Inflammatory macrophage (primary cell): ENCODE measurements at regions not wholly inside any gene's neighbourhood (a gene's known extent, or its start where the extent isn't known, plus 50 kb on each side); places are given as distances from the start of the nearest gene placed in this dataset.
"Not testable (repeated sequence)": the region's sequence is repeated elsewhere in the genome, so short reads cannot be mapped to it uniquely, and the experiment has no call there.

Experiments used
- DNase-seq, 2 donors: peaks; one replicate each; pipeline ENCODE4 v3.0.0-alpha.2; 2020 to 2022

DNA sequence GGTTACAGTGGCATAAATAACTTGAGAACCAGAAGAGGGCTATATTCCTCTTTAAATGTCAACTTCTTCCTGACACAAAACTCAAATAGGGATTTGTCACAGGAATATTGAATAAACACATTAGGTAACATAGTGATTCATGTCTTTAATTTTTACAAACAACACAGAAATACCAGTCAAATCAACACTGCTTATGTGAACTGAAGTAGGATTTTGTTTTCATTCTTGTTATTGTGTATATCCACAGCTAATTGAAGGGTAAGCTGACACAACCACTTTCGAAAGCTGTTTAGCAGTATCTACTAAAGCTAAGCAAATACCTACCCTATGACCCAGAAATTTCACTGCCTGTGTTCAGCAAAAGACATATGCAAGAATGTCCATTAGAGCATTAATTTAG lies 120.4 kb upstream of the EOLA2 start:
- no peak for DNase-seq

DNA sequence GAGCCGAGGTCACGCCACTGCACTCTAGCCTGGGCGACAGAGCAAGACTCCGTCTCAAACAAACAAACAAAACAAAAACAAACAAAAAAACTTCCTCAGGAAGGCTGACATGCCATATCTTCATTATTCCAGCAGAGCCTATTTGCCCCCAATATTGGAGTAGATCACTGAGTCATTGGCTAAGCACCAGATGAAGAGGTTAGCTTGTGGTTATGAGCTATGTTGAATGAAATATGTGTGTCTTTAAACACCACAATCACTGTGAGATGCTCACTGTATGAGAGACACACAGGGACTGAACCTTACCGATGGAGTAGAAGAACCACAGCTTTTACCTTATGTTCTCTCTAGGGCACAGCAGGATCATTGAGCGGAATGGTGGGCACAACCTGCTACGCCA lies 122.1 kb upstream of the EOLA2 start:
- no peak for DNase-seq

DNA sequence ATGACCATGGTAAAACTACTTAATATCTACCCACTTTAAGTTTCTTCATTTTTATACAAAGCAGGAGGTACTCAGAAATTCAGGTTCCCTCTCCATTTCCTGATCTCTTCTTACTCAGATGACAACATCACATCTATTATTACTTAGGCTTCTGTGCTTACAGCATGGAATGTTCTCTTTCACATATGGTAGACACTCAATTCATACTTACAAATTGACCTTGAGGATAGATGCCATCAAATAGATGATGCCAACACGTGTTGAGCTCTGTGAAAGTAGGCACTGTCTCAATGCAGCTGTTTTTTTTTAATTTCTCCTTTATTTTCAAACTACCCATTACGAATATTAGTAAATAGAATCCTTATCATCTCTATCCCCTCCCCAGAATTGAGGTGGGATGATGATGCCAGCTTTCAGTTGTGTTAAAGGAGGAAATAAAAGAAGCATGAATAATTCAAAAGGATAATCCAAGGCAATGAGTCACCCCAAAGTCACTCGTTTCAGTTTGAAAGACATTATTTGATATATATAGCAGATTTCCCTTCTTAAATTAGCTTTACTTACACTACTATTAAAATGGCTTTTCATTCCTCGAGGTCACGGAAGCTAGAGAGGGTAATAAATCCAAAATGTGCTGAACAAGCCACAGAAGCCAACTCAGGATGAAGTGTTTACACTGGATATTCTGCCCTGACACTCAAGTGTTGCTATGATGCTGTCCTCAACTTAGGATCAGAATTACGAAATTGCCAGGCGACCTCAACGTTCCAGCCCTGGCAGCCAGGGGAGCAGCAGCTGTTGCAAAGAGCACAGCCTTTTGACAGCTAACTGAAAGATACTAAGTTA lies 124.2 kb upstream of the EOLA2 start:
- DNase-seq, result no peak

DNA sequence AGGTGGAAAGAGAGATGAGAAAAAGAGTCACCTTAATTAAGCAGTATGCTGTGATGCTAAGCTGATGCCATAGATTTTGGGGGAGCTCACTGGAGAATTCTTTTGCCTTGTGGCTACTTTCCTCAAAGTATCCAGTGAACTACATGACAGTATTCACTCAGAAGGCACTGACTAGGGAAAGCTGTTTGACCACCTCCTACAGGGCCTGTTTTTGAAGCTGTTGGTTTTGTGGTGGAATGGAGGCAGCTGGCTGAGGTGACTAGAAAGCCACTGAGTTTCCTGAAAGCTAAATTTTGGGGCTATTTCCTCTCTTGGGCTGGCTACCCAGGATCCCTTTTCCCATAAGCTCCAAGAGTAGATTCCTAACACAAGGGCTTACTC lies 124.8 kb upstream of the EOLA2 start:
- no peak for DNase-seq

DNA sequence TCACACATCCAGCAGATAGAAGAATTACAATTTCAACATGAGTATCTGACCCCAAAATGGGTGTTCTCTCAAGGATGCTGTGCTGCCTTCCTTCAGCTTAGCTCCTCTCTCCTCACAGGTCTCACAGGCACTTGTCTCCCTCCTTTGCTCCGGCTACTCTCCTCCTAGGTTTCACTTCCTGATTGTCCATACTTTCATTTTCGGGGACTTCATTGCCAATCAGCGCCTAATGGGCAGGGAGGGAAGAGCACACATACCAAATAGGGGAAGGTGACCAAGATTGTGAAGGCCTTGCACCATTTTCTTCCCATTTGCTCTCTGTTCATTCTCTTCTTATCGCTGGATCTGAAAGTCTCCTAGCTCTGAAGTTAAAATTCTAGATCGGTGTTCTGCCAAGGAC lies 125.4 kb upstream of the EOLA2 start:
- DNase-seq, result peak; percentile 56 to 62

DNA sequence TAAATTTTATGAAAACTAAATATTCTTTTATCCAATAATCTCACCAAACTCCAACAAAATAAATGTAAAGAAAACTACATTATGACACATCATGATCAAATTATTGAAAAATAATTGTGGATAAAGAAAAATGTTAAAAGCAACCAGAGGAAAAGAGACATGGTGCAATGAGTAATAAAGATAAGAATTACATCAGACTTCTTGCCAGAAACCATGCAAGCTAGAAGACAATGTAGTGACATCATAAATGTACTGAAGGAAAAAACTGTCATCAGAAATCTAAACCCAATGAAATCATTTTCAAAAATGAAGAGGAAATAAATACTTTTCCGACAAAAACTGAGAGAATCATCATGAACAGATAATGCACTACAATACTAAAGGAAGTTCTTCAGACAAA lies 135.9 kb upstream of the EOLA2 start:
- DNase-seq, result no peak

DNA sequence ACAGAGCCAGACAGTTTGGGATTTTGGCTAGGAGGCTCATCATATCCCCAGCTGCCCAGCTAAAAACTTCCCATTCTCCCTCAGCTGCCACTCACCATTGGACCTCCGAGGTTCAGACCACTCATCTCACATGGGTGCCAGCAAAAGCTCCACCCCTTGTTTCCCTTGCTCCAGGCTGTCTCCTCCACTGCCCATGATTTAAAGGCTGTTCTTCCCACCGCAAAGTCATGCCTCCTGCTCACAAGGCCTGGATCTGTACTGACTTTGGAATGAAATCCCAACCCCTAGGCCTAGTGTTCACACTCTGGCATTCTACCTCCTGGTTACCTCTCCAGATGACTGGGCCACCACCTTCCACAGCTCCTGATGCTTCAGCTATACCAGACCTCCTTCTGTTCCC lies 142.2 kb upstream of the EOLA2 start:
- no peak for DNase-seq

DNA sequence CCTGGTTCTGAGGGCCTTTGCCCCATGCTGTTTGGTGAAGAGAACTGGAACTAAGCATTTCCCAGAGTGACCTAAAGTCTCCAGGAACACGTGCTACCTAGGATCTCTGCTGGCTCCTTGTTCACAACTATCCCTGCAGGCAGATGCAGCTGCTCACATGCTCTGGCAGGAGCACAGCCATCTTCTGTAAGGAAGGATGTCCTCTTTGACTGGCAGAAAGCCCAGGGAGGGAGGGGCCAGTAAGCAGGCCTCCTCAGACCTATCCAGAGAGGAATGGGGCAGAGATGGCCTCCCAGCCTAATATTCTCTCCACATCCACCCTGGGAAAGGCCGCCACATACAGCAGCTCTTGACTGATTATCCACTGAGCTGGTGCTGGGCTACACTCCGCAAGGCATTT lies 142.8 kb upstream of the EOLA2 start:
- DNase-seq, result no peak

DNA sequence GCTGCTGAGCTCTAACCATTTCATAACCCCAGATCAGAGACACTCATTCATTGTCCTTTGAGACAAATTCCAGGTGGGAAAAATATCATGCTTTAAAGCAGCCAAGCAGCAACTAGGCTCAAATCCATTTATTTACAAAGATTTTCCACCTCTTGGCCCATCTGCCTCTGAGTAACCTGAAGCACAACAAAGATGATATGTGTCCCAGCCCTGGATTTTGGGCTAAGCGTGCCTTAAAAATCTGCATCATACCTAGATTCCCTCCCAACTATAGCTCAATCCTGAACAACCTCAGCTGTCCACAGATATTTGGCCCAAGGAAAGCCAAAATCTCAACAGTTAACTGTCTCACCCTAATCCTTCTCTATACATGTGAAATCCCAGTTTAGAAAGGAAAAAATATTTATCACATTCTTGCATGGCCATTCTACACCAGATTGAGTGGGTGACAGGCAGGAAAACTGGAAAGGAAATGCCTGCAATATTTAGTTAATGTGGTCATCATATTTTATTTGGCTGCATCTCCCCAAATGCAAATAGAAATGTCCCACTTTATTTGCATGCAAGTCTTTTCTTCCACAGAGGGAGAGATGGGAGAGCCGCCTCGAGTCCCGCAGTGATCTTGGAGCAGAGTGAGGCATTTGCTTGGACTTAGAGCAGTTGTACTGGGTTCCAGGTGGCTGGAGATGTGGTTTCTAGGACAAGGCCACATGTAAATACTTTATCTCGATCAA lies 146.4 kb upstream of the EOLA2 start:
- DNase-seq, result no peak

DNA sequence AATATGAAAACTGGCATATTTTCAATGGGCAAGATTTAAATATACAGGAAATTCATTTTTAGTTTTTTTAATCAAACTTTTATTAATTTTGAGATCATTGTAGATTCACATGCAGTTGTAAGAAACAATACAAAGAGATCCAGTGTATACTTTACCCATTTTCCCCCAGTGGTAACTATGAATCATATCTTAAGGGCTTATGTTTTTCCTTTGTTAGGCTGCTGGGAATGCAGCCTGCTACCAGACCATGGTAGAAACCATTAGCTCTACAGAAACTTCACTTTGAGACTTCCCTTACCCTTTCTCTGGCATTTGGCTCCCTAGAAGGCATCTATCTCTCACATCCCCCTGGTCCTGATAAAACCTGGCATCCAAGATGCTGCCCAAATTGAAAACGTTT lies 147.6 kb upstream of the EOLA2 start:
- no peak for DNase-seq

DNA sequence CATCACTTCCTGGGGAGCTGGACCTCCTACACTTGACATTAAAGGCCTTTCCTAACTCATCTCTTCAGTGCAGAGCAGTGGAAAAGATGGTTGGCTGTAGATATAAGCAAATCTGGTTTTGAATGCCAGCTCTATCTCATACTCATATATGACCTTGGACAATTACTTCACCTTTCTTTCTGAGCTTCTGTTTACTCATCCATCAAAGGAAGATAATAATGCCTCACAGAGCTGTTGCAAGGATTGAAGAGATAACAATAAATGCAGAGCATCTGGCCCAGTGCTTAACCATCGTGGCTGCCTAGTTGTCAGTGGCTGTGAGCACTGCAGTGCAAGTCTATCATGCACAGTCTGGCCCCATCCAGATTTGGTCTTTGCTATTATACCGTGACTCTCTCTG lies 148.1 kb upstream of the EOLA2 start:
- DNase-seq, result no peak

DNA sequence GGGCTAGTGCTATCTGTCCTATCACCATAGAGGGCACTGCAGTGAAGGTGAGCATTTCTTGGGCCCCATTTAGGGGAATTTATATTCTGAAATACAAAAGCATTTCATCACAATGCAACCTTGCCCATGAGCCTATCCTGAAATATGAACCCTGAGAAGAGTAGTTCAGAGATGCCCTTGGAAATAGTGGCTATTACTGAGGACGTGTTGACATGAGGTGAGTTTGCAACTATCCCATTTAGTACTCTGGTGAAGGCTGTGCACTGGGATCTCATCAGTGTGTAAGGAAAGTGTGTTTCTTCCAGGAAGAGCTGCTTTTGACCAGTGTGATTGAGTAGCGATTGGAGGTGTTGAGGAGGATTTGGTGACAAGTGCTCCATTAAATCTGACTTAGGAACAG lies 149.3 kb upstream of the EOLA2 start:
- no peak for DNase-seq

DNA sequence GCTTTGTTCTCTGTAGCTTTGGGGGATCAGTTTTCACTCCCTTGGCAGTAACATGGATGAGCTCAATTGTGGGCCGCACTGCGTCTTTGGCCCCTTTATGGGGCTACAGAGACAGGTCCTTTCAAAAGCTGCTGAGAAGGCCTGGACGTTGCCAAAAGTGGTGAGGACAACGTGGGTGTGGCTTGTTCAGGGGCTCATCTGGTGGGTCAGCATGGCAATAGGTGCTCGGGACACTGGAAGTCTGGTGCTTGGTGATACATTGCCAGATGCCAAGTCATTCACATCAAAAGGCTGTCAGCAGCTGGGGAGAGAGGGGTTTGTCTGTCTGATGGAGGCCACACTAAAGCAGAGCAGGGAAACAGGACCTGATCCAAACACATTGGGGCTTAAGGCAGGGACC lies 149.8 kb upstream of the EOLA2 start:
- no peak for DNase-seq

DNA sequence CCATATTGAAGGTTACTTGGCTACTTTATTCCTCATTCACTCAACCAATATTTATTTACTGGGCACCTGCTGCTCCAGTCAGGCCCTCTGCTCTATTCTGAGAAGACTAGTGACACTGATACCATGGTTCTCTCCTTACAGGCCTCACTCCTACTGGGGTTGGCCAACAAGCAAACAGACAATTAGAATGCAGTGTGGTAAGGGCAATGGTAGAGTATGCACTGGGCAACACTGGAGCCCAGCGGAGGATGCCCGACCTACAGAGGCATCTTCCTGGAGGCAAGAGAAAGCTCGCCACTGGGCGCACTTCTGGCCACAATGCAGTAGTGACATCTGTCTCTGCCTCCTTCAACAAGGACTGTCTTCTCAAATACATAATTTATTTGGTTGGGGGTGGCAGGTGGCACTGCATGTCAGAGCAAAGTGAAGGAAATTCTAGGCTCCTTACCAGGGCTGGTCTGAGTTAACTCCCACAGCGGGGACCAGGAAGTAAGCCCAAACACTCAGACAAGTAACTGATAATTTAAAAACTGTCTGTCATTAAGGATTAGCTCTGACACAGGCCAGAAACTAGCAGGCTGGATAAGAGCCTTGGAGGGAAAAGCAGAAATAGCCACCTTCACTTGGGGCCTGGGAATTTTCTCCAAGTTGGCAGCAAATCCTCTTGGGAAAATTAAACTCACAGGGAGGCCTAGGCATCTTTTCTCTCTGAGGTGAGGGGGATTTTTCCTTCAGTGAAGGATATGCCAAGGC lies 150.7 kb upstream of the EOLA2 start:
- no peak for DNase-seq

DNA sequence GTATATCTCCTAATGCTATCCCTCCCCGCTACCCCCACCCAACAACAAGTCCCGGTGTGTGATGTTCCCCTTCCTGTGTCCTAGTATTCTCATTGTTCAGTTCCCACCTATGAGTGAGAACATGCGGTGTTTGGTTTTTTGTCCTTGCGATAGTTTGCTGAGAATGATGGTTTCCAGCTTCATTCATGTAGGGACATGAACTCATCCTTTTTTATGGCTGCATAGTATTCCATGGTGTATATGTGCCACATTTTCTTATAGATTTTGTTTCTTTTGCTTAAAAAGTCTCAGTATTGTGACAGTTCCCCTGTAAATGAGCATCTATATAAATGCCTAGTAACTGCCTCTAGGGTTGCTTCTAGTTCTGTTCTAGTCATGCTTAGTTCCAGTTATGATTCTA lies 153.0 kb upstream of the EOLA2 start:
- not testable (repeated sequence) for DNase-seq

DNA sequence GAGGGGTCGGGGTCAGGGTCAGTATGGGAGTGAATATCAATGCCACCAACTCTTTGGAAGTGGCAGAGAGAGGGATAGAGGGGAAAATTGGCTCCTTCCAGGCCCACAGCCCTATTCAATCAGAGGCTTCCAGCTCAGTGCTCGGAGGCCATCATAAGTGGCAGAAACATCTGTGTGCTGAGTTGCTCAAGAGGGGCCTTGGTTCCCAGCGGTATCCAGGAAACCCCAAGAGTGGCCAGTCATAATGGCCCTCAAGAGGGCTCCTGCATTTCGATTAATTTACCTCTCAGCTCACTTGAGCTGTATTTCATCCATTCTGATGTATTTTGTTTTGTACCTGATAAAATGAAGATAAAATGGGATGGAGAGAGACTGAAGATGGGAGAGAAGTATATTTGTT lies 154.3 kb upstream of the EOLA2 start:
- DNase-seq, result no peak

DNA sequence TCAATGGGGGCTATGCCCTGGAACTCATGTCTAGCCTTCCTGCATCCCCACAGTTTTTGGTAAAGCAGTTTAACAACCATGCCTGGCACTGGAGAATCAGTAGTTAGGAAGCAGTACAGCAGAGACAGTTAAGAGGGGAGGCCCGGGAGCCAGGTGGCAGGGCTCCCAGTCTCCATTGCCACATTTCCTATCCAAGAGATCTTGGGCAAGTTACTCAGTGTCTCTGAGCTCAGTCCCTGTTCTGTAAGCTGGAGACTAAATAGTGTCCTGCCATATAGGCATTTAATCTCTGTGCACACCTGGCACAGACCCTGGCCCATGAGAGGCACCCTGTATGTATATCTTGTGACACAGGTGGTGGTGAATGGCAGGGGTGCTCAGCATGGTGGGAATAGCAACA lies 156.1 kb upstream of the EOLA2 start:
- DNase-seq, result no peak

DNA sequence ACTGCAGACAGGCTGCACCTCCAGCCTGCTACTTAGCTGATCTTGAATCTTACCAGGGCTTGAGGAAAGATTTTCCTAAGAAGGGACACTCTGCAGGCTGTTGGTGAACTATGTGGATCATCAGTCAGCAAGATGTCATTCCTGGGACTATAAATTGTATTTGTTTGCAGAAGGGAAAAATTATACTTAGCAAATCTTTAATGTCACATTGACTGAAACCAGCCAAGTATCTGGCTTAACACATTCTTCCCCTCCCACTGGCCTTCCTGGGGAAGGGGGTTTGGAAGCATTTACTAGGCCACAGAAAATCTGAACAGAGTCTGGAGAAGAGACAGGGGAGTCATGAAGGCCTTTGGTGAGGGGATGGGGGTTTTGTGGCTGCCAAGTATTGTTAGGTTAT lies 156.7 kb upstream of the EOLA2 start:
- DNase-seq, result no peak

DNA sequence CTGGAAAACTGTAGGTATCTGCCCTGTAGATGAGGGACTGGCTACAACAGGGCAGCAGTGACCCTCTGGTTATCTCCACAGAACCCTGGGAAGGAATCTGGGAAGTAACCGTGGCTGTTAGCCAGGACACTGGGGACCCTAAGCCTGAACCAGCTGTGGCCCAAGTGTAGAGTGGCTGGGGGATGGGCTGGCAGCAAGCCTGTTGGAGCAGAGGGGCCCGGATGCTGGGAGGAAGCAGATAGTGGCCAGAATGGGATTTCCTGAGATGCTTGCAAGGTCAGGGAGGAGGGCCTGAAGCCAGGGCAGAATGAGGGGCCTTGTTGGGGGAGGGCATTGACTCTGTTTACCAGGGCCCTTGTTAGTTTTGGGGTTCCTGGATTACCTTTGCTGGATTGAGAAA lies 161.0 kb upstream of the EOLA2 start:
- no peak for DNase-seq

DNA sequence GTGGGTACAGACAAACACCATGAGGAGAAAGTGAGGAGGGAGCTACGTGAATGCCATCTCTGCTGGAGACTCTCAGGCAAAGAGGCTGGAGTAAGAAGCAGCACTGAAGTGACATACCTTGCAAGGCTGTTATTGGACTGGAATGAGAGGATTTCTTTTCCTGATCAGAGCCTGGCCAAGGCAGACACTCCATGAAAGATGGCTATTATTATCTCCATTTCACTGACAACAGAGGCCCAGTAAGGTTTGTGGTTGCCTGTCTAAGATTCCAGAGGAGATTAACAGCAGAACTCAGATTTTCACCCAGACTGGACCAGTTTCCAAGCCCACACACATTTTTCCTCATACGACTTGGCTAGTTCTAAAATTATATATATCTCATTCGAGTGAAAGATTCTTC lies 162.0 kb upstream of the EOLA2 start:
- DNase-seq, result no peak

DNA sequence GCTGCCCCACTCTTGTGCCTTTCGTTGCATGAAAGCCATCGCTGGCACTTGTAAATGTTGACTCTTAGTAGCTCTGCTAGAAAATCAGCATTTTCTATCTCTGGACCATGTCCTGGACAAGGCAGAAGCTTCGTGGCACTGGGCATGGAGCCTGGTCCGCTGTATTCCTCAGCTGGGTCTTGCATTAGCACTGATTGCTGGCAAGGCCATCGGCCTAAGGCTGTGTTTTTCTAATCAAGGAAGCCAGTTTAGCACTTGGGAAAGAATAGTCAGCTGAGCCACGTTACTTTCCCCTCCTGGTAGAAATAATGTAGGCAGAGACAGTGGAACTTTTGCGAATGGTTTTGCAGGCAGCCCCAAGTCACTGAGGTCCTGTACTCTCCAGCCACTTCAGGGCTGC lies 180.2 kb upstream of the EOLA2 start:
- no peak for DNase-seq

DNA sequence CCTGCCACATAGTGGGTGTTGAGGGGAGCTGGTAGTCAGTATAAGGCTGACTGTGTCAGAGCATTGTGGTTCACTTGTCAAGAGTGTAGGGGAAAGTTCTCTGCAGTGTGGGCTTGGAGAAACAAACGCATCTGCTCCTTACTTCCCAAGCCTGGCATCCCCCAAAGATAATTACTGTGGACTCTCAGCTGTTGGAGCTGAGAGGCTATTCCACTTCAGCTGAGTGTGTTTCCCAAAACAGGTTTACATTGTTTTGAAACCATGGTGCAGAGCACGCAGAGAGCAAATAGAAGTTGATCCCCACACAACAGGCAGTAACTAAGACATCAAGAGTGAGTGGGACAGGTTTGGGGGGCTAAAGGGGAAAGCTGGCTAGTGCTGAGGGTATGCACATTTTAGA lies 181.0 kb upstream of the EOLA2 start:
- no peak for DNase-seq

DNA sequence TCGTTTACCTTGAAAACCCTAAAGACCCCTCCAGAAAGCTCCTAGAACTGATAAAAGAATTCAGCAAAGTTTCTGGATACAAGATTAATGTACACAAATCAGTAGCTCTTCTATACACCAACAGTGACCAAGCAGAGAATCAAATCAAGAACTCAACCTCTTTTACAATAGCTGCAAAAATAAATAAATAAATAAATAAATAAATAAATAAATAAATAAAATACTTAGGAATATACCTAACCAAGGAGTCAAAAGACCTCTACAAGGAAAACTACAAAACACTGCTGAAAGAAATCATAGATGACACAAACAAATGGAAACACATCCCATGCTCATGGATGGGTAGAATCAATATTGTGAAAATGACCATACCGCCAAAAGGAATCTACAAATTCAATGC lies 186.8 kb upstream of the EOLA2 start:
- DNase-seq, result not testable (repeated sequence)

DNA sequence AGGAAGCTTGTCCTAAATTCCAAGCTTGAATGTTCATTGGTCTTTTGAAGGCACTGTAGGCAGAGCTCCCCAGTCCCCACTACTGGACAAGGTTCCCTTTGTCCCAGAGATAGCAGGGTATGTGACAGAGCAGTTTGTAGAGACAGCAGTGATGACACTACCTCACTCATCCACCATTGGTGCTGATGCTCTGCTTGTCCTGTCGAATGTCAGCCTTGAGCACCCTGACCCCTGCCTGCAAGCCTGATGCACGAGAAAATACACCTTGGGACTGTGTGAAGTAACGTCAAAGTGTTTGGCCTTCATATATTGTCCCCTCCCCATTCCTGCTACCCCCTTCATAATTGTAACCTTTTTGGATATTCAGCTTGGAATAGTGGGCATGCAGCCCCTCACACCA lies 188.9 kb upstream of the EOLA2 start:
- DNase-seq, result no peak
